HCT116 (cell line): ENCODE measurements at regions not wholly inside any gene's neighbourhood (a gene's known extent, or its start where the extent isn't known, plus 50 kb on each side); places are given as distances from the start of the nearest gene placed in this dataset.

Experiments
- MAX ChIP-seq: IDR thresholded peaks from 2 replicates; pipeline ENCODE4 v1.6.1; 2012
- TF ChIP-seq, protein P1 (sequence below), 3 experiments: fragments of 200-600 bp in 1 of 3; sonication (generic) in 1 of 3; IDR thresholded peaks in 2 of 3; conservative IDR thresholded peaks in 1 of 3; 2 replicates each; pipeline ENCODE4 v1.5.1; 2012 to 2017; ENCODE audit warnings: low read depth in 2 of 3, low read length in 2 of 3, antibody characterized with exemption in 1 of 3, borderline replicate concordance in 1 of 3, control low read depth in 1 of 3, mild to moderate bottlenecking in 1 of 3, mixed read lengths in 1 of 3, mixed run types in 1 of 3, moderate library complexity in 1 of 3; ENCODE audit not compliant: insufficient read depth in 1 of 3

- TF ChIP-seq, protein P1, sequence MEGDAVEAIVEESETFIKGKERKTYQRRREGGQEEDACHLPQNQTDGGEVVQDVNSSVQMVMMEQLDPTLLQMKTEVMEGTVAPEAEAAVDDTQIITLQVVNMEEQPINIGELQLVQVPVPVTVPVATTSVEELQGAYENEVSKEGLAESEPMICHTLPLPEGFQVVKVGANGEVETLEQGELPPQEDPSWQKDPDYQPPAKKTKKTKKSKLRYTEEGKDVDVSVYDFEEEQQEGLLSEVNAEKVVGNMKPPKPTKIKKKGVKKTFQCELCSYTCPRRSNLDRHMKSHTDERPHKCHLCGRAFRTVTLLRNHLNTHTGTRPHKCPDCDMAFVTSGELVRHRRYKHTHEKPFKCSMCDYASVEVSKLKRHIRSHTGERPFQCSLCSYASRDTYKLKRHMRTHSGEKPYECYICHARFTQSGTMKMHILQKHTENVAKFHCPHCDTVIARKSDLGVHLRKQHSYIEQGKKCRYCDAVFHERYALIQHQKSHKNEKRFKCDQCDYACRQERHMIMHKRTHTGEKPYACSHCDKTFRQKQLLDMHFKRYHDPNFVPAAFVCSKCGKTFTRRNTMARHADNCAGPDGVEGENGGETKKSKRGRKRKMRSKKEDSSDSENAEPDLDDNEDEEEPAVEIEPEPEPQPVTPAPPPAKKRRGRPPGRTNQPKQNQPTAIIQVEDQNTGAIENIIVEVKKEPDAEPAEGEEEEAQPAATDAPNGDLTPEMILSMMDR (IDR thresholded peaks at IDR 0.05 in 2 of 3, conservative IDR thresholded peaks at IDR 0.05 in 1 of 3; ENCODE audit: borderline replicate concordance in 1 of 3, insufficient read depth in 1 of 3, low read depth in 2 of 3, low read length in 2 of 3): no peak
- TF ChIP-seq MAX: no peak
These were observed 778.3 kb downstream of the TRIB2 start for GRCh38 chr2:13495051-13495450.
